Smooth muscle cell (in vitro differentiated cells): ENCODE measurements at regions not wholly inside any gene's neighbourhood (a gene's known extent, or its start where the extent isn't known, plus 50 kb on each side); places are given as distances from the start of the nearest gene placed in this dataset.

Source experiments
- DNase-seq: peaks from one replicate; lab custom pipeline; 2025; ENCODE audit not compliant: unreplicated experiment; lab: John Stamatoyannopoulos, UW
- H2AFZ ChIP-seq: fragments of 200-600 bp; sonication (generic); 2 replicates; pipeline ENCODE4 v1.6.0; 2016; ENCODE audit warnings: antibody characterized with exemption, low read depth, mild to moderate bottlenecking
- H3F3A ChIP-seq: fragments of 200-600 bp; sonication (generic); 2 replicates; pipeline ENCODE4 v1.6.0; 2017; ENCODE audit warnings: antibody characterized with exemption, low read depth
- H3K27ac ChIP-seq: fragments of 200-600 bp; sonication (generic); 2 replicates; pipeline ENCODE4 v1.5.1; 2016; ENCODE audit warnings: low read depth, mild to moderate bottlenecking
- H3K27me3 ChIP-seq: fragments of 200-600 bp; sonication (generic); 2 replicates; pipeline ENCODE4 v1.6.1; 2016; ENCODE audit warnings: low read depth, mild to moderate bottlenecking
- H3K36me3 ChIP-seq: fragments of 200-600 bp; sonication (generic); 2 replicates; pipeline ENCODE4 v1.5.1; 2016; ENCODE audit warnings: low read depth
- H3K4me1 ChIP-seq: fragments of 200-600 bp; sonication (generic); 2 replicates; pipeline ENCODE4 v1.5.1; 2016; ENCODE audit warnings: low read depth
- H3K4me2 ChIP-seq: fragments of 200-600 bp; sonication (generic); 2 replicates; pipeline ENCODE4 v1.6.0; 2016; ENCODE audit warnings: mild to moderate bottlenecking
- H3K4me3 ChIP-seq: fragments of 200-600 bp; sonication (generic); 2 replicates; pipeline ENCODE4 v1.5.1; 2016; ENCODE audit warnings: mild to moderate bottlenecking
- H3K79me2 ChIP-seq: fragments of 200-600 bp; sonication (generic); 2 replicates; pipeline ENCODE4 v1.6.0; 2016; ENCODE audit warnings: low read depth, mild to moderate bottlenecking
- H3K9ac ChIP-seq: fragments of 200-600 bp; sonication (generic); 2 replicates; pipeline ENCODE4 v1.6.0; 2016; ENCODE audit warnings: low read depth
- H3K9me3 ChIP-seq: fragments of 200-600 bp; sonication (generic); replicated peaks from 2 replicates; pipeline ENCODE4 v1.5.1; 2016; ENCODE audit warnings: low read depth
- H4K20me1 ChIP-seq: fragments of 200-600 bp; sonication (generic); 2 replicates; pipeline ENCODE4 v1.6.0; 2016; ENCODE audit warnings: low read depth
- WGBS: methylation state at CpG from one replicate; pipeline ENCODE4 v1.1.7; 2016; ENCODE audit warnings: low lambda C conversion rate; 5-methylcytosine and 5-hydroxymethylcytosine counted together
- TF ChIP-seq, protein P1 (sequence below): fragments of 200-600 bp; sonication (generic); IDR thresholded peaks from 2 replicates; pipeline ENCODE4 v1.5.1; 2017; ENCODE audit warnings: borderline replicate concordance, mild to moderate bottlenecking, antibody characterized with exemption; ENCODE audit not compliant: insufficient read depth, poor library complexity, severe bottlenecking

DNA sequence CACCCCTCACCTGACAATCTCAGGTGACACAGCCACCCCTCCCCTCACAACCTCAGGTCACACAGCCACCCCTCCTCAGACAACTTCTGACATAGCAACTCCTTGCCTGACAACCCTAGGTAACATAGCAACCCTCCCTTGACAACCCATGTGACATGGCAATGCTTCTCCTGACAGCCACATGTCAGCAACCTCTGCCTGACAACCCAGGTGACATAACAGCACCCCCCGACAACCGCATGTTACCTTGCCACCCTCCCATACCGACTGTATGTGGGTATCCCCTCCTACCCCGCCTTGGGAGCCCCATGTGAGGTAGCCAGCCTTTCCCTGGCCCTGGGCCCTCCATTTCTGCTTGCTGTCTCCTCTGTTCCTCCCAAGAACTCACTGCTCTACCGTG, 77.7 kb upstream of the B3GAT1 start:
- H2AFZ ChIP-seq: no peak overlapping the region
- 73% methylated on average over 5 of the region's 5 CpGs for WGBS
- no peak overlapping the region for H3K4me2 ChIP-seq
- H3K36me3 ChIP-seq: no peaks in the 10 kb centered on the region
- no peak overlapping the region for H3K4me3 ChIP-seq
- H4K20me1 ChIP-seq: no peaks in the 10 kb centered on the region
- no peak overlapping the region for H3K9ac ChIP-seq
- H3K4me1 ChIP-seq: no peaks in the 10 kb centered on the region
- no peak overlapping the region for H3K27ac ChIP-seq
- DNase-seq: no peak
- no peaks in the 10 kb centered on the region for H3K9me3 ChIP-seq
- no peaks in the 10 kb centered on the region for H3K79me2 ChIP-seq
- H3F3A ChIP-seq: no peaks in the 10 kb centered on the region
- H3K27me3 ChIP-seq: peaks cover 3% of the 10 kb centered on the region
- TF ChIP-seq, protein P1, sequence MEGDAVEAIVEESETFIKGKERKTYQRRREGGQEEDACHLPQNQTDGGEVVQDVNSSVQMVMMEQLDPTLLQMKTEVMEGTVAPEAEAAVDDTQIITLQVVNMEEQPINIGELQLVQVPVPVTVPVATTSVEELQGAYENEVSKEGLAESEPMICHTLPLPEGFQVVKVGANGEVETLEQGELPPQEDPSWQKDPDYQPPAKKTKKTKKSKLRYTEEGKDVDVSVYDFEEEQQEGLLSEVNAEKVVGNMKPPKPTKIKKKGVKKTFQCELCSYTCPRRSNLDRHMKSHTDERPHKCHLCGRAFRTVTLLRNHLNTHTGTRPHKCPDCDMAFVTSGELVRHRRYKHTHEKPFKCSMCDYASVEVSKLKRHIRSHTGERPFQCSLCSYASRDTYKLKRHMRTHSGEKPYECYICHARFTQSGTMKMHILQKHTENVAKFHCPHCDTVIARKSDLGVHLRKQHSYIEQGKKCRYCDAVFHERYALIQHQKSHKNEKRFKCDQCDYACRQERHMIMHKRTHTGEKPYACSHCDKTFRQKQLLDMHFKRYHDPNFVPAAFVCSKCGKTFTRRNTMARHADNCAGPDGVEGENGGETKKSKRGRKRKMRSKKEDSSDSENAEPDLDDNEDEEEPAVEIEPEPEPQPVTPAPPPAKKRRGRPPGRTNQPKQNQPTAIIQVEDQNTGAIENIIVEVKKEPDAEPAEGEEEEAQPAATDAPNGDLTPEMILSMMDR: no peak

- 85% methylated on average over 9 of the region's 9 CpGs for WGBS
These were observed 76.9 kb upstream of the B3GAT1 start for GRCh38 chr11:134488913-134489312.

GRCh38 chr11:134488512-134488911, 76.5 kb upstream of the B3GAT1 start:
- TF ChIP-seq, protein P1: no peak
- Histone ChIP-seq H3K9me3 (no peaks in the 10 kb centered on the region), H4K20me1 (no peaks in the 10 kb centered on the region), H3K27me3 (peaks cover 3% of the 10 kb centered on the region), H3K4me1 (no peaks in the 10 kb centered on the region), H3K4me2 (no peak overlapping the region), H3K27ac (no peak overlapping the region), H2AFZ (no peak overlapping the region), H3F3A (no peaks in the 10 kb centered on the region), H3K79me2 (no peaks in the 10 kb centered on the region), H3K4me3 (no peak overlapping the region), H3K9ac (no peak overlapping the region), H3K36me3 (no peaks in the 10 kb centered on the region)
- DNase-seq: no peak
- WGBS: 78% methylated on average over 4 of the region's 4 CpGs

More at GRCh38 chr11:134488913-134489312, 76.9 kb upstream of the B3GAT1 start:
- Histone ChIP-seq H3K4me3 (no peak overlapping the region), H3K9ac (no peak overlapping the region), H3K4me2 (no peak overlapping the region), H4K20me1 (no peaks in the 10 kb centered on the region), H2AFZ (no peak overlapping the region), H3K27me3 (peaks cover 3% of the 10 kb centered on the region), H3K4me1 (no peaks in the 10 kb centered on the region), H3K79me2 (no peaks in the 10 kb centered on the region), H3K9me3 (no peaks in the 10 kb centered on the region), H3F3A (no peaks in the 10 kb centered on the region), H3K36me3 (no peaks in the 10 kb centered on the region), H3K27ac (no peak overlapping the region)
- TF ChIP-seq, protein P1: no peak
- DNase-seq: no peak

DNA sequence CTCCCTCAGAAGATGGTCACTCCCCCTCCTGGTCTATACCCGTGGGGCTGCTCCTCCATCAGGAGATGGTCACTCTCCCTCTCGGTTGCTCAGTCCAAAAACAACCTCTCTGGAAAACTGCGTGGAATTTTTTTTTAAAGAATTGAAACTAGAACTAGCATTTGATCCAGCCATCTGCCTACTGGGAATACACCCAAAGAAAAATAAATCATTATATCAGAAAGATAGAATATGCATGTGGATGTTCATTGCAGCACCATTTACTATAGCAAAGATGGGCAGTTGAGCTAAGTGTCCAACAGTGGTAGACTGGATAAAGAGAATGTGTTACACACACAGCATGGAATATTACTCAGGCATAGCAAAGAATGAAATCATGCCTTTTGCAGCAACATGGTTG, 75.7 kb upstream of the B3GAT1 start:
- H3F3A ChIP-seq: no peaks in the 10 kb centered on the region

More for the DNA sequence above, 75.7 kb upstream of the B3GAT1 start:
- DNase-seq: no peak
- Histone ChIP-seq H3K4me3 (no peak overlapping the region), H3K9me3 (no peaks in the 10 kb centered on the region), H3K4me1 (no peaks in the 10 kb centered on the region), H3K36me3 (no peaks in the 10 kb centered on the region), H3K9ac (no peak overlapping the region), H3K27ac (no peak overlapping the region), H3K79me2 (no peaks in the 10 kb centered on the region), H3K27me3 (peaks cover 3% of the 10 kb centered on the region), H2AFZ (no peak overlapping the region), H4K20me1 (no peaks in the 10 kb centered on the region), H3K4me2 (no peak overlapping the region)
- TF ChIP-seq, protein P1: no peak
- WGBS: 82% methylated on average over 3 of the region's 3 CpGs
